ENCODE measurements at regions not wholly inside any gene's neighbourhood (a gene's known extent, or its start where the extent isn't known, plus 50 kb on each side); places are given as distances from the start of the nearest gene placed in this dataset.

- TF ChIP-seq, protein P1, sequence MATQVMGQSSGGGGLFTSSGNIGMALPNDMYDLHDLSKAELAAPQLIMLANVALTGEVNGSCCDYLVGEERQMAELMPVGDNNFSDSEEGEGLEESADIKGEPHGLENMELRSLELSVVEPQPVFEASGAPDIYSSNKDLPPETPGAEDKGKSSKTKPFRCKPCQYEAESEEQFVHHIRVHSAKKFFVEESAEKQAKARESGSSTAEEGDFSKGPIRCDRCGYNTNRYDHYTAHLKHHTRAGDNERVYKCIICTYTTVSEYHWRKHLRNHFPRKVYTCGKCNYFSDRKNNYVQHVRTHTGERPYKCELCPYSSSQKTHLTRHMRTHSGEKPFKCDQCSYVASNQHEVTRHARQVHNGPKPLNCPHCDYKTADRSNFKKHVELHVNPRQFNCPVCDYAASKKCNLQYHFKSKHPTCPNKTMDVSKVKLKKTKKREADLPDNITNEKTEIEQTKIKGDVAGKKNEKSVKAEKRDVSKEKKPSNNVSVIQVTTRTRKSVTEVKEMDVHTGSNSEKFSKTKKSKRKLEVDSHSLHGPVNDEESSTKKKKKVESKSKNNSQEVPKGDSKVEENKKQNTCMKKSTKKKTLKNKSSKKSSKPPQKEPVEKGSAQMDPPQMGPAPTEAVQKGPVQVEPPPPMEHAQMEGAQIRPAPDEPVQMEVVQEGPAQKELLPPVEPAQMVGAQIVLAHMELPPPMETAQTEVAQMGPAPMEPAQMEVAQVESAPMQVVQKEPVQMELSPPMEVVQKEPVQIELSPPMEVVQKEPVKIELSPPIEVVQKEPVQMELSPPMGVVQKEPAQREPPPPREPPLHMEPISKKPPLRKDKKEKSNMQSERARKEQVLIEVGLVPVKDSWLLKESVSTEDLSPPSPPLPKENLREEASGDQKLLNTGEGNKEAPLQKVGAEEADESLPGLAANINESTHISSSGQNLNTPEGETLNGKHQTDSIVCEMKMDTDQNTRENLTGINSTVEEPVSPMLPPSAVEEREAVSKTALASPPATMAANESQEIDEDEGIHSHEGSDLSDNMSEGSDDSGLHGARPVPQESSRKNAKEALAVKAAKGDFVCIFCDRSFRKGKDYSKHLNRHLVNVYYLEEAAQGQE (IDR thresholded peaks at IDR 0.05; ENCODE audit: insufficient replicate concordance, low read depth): no peak
- no peak for TF ChIP-seq POLR2AphosphoS5 (IDR thresholded peaks at IDR 0.05; ENCODE audit: low read depth)
- no peak for TF ChIP-seq GABPA (IDR thresholded peaks at IDR 0.05; ENCODE audit: low read depth)
- TF ChIP-seq CTCF (IDR thresholded peaks at IDR 0.05; ENCODE audit: insufficient read depth, low read length): no peak
- no peak for TF ChIP-seq SPI1 (IDR thresholded peaks at IDR 0.05; ENCODE audit: borderline replicate concordance, low read depth)
- H3K4me3 ChIP-seq (replicated peaks; ENCODE audit: insufficient read depth, low read length): no peak overlapping the region
- H3K27ac ChIP-seq (replicated peaks): no peak overlapping the region
- DNase-seq (ENCODE audit: low read depth in 1 of 2, low spot score in 1 of 2): no peak
- H3K27me3 ChIP-seq (ENCODE audit: insufficient read depth, poor library complexity, severe bottlenecking): no peaks in the 10 kb centered on the region
Observed at GRCh38 chr11:19392847-19393518, 152.2 kb upstream of the E2F8 start.

DNA sequence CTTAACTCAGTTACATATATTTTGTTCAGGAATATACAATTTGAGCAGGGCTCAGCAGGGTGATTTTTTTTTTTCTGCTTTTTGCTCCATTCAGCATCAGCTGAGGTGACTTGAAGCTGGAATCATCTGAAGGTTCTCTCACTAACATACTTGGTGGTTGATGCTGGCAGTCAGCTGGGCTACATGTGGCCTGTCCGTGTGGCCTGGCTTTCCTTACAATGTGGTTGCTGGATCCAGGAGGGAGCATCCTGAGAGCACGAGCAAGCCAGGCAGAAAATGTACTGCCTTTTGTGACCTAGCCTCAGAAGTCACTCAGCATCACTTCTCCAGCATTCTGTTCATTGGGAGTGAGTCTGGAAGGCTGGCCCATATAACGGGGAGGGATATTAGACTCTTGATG lies 151.6 kb upstream of the E2F8 start:
- TF ChIP-seq GABPA (IDR thresholded peaks at IDR 0.05; ENCODE audit: low read depth) (no peak), POLR2AphosphoS5 (IDR thresholded peaks at IDR 0.05; ENCODE audit: low read depth) (no peak), CTCF (IDR thresholded peaks at IDR 0.05; ENCODE audit: insufficient read depth, low read length) (no peak), SPI1 (IDR thresholded peaks at IDR 0.05; ENCODE audit: borderline replicate concordance, low read depth) (no peak)
- TF ChIP-seq, protein P1 (IDR thresholded peaks at IDR 0.05; ENCODE audit: insufficient replicate concordance, low read depth): no peak
- DNase-seq (ENCODE audit: low read depth in 1 of 2, low spot score in 1 of 2): no peak

GRCh38 chr11:19391652-19392051 lies 150.9 kb upstream of the E2F8 start:
- TF ChIP-seq GABPA (IDR thresholded peaks at IDR 0.05; ENCODE audit: low read depth) (no peak), POLR2AphosphoS5 (IDR thresholded peaks at IDR 0.05; ENCODE audit: low read depth) (no peak), SPI1 (IDR thresholded peaks at IDR 0.05; ENCODE audit: borderline replicate concordance, low read depth) (no peak), CTCF (IDR thresholded peaks at IDR 0.05; ENCODE audit: insufficient read depth, low read length) (no peak)
- TF ChIP-seq, protein P1 (IDR thresholded peaks at IDR 0.05; ENCODE audit: insufficient replicate concordance, low read depth): no peak
- no peak for DNase-seq (ENCODE audit: low read depth in 1 of 2, low spot score in 1 of 2)
- Histone ChIP-seq H3K27me3 (ENCODE audit: insufficient read depth, poor library complexity, severe bottlenecking) (peaks cover 2% of the 10 kb centered on the region), H3K27ac (replicated peaks) (no peak overlapping the region), H3K4me3 (replicated peaks; ENCODE audit: insufficient read depth, low read length) (no peak overlapping the region)

More for the DNA sequence above, 151.6 kb upstream of the E2F8 start:
- Histone ChIP-seq H3K27me3 (ENCODE audit: insufficient read depth, poor library complexity, severe bottlenecking) (peaks cover 2% of the 10 kb centered on the region), H3K4me3 (replicated peaks; ENCODE audit: insufficient read depth, low read length) (no peak overlapping the region), H3K27ac (replicated peaks) (no peak overlapping the region)

All from HL-60 (cell line).